ENCODE measurements at regions not wholly inside any gene's neighbourhood (a gene's known extent, or its start where the extent isn't known, plus 50 kb on each side); places are given as distances from the start of the nearest gene placed in this dataset.
"Not testable (repeated sequence)": the region's sequence is repeated elsewhere in the genome, so short reads cannot be mapped to it uniquely, and the experiment has no call there.

DNA sequence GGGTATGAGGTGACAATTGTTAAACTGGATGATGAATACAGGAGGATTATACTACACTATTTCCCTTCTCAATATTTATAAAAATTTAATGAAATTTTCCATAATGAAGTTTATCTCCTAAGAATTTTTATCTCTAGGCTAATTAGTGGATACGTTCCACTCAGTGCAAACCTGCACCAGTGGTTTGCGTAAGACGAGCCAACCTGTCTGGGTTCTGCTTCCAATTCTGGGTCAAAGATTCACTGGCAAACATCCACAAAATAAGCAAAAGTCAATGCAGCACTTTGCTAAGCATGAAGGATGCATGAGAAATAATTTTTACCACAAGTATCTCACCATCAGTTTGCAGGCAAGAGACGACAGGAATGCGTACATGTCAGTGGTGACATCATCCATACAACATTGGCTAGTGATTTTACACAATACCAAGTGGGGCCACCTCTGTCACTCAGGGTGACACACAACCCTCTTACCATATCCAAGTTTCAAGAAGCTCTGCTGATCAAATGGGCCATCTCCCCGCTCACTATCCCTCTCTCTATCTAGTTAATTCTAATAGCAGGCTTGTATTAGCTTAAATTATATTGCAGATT lies 51.7 kb downstream of the FAM50B start:
- no peak for DNase-seq

DNA sequence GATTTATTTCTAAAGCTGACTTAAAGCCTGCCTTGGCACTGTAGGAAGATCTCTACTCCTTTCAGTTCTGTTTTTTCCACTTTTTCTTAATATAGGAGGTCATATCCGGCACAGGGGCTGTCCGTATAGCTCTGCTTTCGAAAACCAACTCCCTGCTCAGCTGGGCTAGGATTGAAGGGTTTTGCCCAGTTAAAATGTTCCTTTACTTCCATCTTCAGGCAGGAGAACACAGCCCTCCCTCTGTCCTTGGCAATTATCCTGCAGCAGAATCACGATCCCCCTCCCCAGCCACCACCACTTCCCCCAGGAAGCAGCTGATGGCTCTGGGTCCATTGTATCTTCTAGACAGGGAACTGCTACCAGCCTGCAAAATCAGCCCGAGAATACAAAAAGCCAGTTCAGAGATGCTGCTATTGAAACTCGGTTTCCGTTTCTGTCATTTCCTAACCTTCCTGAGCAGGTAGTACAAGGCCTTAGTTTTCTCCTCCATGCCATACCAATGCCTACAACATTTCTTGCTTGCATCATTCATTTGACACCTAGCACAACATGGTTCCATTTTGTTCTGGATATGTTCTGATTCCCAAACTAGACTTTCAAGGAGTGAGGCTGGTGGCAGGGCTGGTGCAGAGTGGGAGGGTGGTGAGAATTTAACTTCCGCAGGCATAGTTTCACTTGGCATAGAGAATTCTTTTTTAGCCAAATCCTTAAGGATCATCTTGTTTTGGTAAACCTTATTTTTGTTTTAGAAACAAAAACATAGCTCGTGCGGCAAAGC lies 53.9 kb downstream of the FAM50B start:
- peak in 1 of 3 donors; percentile 52 for DNase-seq

DNA sequence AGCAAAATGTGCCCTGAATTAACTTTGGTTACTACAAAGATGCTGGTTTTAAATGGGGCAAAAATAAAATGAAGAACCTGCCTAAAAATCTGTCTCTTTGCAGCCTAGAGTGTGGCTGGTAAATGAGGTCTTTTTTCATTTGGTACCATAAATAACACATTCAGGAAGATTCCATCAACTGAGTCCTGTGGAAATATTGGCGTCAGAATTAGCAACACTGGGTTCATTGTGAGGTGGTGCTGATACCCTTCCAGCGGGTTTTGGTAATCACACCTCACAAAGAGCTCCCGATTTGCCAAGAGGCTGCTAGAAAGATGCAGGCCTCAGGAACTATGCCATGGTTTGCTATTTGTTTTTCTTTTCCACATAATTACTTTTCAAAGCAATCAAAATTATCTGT lies 55.3 kb downstream of the FAM50B start:
- no peak for DNase-seq

- DNase-seq = no peak
Observed at GRCh38 chr6:3905945-3906845, 57.0 kb downstream of the FAM50B start.

DNA sequence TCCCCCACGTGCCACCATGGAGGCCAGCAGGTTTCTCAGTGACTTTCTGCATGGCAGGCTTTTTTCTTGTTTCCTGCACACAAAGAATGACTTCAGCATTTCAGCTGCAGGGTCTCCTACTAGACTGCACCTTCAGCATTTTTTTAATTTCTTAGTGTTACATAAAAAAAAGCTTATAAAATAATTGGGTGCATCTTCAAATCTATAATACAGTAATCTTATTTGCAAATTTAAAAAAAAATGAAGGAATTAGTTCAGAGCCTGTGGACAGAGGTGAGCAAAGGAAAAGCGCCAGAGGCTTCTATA lies 57.6 kb downstream of the FAM50B start:
- DNase-seq = no peak

- no peak for DNase-seq
Observed at GRCh38 chr6:3908223-3908622, 59.0 kb downstream of the FAM50B start.

- no peak for DNase-seq
Observed at GRCh38 chr6:3908961-3909360, 59.8 kb downstream of the FAM50B start.

- no peak for DNase-seq
Observed at GRCh38 chr6:3910106-3910663, 61.0 kb downstream of the FAM50B start.

DNA sequence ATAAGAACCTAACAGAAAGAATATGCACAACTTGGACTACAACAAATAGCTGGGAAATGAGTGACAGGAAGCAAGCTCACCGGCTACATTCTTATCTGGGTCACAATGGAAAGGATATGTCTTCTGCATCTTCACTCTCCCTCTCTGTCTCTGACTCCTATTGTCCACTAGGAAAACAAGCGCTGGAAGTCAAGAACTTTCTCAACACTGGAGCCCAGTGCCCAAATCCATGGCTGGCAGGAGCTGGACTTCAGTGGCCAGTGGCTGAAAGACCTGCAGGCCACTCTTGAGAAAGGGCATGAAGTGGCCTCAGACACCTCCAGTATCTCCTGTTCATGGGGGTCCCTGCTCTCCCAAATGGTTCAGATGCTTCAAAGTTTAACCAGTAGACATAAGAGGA lies 62.0 kb downstream of the FAM50B start:
- no peak for DNase-seq

- peak; percentile 75 to 93 (median 85) for DNase-seq
Observed at GRCh38 chr6:3911614-3912336, 62.6 kb downstream of the FAM50B start.

DNA sequence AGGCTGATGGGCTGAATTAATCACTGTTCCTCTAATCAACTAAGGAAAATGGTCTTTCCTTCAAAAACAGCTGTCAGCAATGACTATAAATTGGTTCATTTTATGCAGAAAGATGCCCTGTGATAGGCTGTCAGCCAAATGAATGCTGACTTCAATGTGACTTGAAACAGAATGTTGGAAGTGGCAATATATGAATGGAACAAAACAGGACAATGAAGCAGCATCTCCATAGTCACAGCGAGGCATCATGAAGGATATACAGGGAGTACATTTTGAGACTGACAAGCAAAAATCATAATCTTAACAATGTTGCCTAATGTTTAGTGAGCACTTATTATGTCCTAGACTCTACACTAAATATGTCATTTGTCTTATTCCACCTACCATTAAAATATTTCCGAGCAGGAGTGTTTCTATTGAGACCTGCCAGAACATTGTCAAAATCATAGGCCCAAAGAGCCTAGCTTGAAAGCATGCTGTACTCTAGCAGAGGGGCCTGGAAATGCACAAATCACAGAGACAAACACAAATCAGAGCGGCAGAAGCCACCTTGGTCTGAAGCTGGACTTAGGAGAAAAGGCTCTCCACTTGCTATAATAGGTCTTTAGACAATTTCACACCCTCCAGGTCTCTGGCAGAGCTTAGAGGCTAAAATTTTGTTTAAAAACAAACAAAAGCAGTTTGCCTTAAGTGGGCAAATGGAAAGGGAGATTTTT lies 63.3 kb downstream of the FAM50B start:
- DNase-seq = peak in 1 of 3 donors; percentile 65

GRCh38 chr6:3913077-3913957 lies 64.1 kb downstream of the FAM50B start:
- DNase-seq = peak; percentile 94 to 97 (median 95)

- DNase-seq = no peak
Observed at GRCh38 chr6:3913958-3914337, 64.8 kb downstream of the FAM50B start.

DNA sequence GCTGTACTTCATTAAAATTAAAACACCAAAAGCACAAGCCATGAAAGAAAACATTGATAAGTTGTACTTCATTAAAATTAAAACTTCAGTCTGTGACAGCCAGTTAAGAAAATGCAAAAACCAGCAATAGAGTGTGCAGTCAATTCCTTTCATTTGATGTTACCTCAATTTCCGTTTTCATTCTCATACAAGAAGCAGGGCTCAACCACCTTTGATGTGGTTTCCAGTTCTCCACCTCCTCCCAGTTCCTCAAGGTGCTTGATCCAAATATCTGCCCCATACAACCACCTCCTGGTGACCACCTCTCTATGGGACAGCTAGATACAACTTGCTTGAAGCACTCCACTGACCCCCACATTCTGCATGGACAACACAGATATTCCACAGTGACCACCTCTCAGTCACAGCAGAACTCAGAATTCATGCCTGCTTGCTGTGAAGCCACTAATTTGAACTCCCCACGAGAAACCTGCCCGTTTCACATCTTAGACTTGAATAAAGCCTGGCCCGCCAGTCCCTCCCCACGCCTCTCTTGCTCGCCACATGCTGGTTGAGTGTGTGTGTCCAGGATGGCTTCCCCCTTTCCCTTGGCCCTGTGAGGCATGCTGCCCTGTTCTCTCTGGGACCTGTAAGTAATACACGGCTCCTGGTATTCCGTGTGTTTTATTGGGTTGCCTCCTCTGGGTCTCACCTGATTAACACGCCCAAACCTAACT lies 66.1 kb downstream of the FAM50B start:
- DNase-seq = no peak

- DNase-seq = no peak
Observed at GRCh38 chr6:3916211-3916610, 67.0 kb downstream of the FAM50B start.

DNA sequence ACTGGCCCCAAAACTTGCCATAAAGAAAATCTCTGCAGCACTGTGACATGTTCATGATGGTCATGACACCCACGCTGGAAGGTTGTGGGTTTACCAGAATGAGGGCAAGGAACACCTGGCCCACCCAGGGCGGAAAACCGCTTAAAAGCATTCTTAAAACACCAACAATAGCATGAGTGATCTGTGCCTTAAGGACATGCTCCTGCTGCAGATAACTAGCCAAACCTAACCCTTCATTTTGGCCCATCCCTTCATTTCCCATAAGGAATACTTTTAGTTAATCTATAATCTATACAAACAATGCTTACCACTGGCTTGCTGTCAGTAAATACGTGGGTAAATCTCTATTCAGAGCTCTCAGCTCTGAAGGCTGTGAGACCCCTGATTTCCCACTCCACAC lies 67.6 kb downstream of the FAM50B start:
- DNase-seq = not testable (repeated sequence)

GRCh38 chr6:3918469-3918868 lies 69.3 kb downstream of the FAM50B start:
- DNase-seq = no peak

DNA sequence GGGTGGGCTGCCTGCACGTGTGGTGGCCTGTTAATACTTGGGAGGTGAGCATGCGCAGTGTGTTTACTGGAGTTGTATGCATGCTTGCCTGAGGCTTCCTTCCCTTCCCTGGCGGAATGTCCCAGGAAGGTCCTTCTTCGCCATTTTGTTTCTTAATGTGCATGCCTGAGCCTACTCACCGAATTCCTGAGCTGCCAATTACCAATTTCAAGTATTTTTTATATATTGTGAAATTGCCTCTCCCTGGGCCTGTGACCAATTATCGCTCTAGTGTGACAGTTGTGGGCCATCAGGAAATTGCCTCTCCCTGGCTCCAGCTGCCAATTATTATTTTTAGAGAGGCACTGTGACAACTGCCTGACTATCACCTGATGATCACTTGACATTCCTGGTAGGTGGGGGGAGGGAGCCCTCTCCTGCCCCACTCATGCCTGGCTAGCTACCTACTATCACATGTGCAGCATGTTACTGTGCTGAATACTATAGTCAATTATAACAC lies 70.0 kb downstream of the FAM50B start:
- peak in 1 of 3 donors; percentile 74 for DNase-seq

DNA sequence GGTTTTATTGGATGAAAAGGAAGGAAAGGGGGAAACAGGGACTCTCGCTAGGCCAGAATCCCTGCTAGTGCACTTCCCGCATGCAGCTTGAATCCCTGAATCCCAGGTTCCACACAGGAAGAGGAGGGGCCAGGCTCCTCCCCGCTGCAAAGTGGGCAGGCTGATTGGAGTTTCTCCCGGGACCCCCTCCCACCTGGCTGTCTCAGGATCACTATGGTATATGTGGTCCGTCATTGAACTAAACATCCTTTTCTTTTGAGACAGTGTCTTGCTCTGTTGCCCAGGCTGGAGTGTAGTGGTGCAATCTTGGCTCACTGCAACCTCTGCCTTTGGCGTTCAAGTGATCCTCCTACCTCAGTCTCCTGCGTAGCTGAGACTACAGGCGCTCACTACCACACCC lies 70.7 kb downstream of the FAM50B start:
- no peak for DNase-seq
